ENCODE measurements at regions not wholly inside any gene's neighbourhood (a gene's known extent, or its start where the extent isn't known, plus 50 kb on each side); places are given as distances from the start of the nearest gene placed in this dataset.

DNA sequence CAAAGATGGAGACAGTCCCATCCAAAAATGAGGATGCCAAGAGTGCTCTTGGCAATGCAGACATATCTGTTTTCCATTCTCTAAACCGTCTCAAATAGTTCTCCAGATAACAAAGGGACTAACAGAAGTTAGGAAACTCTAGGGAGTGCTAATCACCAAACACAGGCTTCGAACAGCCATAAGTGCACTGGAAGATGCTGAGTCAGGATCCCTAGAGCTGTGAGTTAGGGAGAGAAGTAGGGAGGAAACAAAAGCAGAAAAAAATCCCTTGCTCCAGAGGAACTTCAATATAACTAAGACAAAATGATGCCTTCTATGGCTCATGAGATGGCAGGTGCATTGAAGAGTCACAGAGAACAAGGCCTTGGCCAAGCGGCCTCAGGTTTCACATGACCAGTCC, 251.0 kb upstream of the PPARGC1A start:
- TF ChIP-seq, protein P1, sequence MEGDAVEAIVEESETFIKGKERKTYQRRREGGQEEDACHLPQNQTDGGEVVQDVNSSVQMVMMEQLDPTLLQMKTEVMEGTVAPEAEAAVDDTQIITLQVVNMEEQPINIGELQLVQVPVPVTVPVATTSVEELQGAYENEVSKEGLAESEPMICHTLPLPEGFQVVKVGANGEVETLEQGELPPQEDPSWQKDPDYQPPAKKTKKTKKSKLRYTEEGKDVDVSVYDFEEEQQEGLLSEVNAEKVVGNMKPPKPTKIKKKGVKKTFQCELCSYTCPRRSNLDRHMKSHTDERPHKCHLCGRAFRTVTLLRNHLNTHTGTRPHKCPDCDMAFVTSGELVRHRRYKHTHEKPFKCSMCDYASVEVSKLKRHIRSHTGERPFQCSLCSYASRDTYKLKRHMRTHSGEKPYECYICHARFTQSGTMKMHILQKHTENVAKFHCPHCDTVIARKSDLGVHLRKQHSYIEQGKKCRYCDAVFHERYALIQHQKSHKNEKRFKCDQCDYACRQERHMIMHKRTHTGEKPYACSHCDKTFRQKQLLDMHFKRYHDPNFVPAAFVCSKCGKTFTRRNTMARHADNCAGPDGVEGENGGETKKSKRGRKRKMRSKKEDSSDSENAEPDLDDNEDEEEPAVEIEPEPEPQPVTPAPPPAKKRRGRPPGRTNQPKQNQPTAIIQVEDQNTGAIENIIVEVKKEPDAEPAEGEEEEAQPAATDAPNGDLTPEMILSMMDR (conservative IDR thresholded peaks at IDR 0.05; ENCODE audit: control insufficient read depth, insufficient read depth, low read depth, low read length) = no peak
- H3K4me3 ChIP-seq (ENCODE audit: control insufficient read depth, low read depth, low read length) = no peak overlapping the region
- no peak for DNase-seq (ENCODE audit: low read depth)

DNA sequence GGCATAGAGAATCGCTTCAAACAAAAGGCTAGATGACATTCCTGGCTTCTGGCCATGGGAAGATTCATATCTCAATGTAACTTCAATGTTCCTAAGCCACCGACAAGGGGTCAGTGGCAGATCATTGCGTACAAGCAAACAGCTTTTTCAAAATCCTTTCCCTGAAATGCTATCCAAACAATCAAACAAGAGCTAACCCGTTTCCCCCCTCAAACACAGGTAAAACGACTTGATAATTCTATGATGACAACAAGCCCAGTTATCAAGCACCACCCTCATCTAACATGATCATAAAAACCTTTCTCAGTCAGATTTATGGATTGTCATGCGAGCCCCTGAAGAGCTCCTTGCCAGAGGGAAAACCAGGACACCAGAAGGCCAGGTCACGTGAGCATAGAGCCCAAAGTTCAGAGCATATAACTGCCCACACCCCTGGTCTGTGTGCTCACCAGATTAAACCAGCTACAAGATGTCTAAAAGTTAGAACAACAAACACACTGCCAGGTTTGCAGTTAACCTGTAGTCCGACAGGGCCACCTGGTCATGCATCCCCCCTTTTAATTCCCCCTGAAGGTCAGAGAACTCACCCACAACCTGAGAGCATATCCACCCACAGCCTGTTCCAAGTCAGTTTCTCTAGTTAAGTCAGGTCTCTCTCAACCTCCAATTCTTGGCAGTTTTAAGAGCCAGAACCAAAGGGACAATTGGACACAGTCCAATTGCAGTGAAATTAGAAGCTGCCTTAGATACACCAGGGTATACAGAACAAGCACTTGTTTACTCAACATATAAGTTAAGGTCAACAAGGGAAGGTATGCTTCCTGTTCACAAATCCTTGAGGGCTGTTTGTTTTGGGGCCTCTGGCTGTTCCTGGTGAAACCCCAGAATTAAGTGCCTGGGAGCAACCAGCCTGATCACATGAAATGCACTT, 248.1 kb upstream of the PPARGC1A start:
- no peak for DNase-seq (ENCODE audit: low read depth)
- TF ChIP-seq, protein P1 (conservative IDR thresholded peaks at IDR 0.05; ENCODE audit: control insufficient read depth, insufficient read depth, low read depth, low read length) = no peak
- no peak overlapping the region for H3K4me3 ChIP-seq (ENCODE audit: control insufficient read depth, low read depth, low read length)

DNA sequence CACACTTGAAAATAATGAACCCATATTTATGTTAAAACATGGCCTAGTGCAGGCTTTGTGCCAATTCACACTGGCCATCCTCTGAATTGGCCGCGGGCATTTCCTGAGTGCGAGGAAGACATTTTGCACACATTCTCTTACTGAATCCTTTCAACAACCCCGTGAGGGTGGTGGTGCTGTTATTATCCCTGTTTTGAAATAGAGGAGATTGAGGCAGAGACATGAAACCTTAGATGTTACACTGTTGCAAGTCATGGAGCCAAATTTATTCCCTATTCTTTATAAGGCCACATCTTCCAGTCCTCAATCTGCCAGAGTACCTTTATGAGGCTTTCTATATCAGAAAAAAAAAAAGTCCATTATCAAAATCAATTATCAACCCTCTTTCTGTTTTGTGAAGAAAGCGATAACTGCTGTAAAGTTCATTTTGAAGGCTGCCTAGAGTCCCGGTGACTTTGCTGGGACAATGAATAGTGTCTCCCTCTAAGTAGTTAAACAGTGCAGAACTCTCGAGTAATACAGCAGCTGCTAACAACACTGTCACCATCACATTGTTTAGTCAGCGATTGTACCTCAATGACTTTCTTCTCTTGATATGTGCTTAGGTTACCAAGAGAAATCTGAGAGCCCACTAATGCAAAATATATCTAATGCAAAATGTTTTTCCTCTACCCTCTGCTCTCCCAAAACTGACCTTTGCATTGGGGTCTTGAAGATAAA, 242.3 kb upstream of the PPARGC1A start:
- TF ChIP-seq, protein P1 (conservative IDR thresholded peaks at IDR 0.05; ENCODE audit: control insufficient read depth, insufficient read depth, low read depth, low read length) = no peak
- DNase-seq (ENCODE audit: low read depth) = no peak
- H3K4me3 ChIP-seq (ENCODE audit: control insufficient read depth, low read depth, low read length) = no peak overlapping the region

DNA sequence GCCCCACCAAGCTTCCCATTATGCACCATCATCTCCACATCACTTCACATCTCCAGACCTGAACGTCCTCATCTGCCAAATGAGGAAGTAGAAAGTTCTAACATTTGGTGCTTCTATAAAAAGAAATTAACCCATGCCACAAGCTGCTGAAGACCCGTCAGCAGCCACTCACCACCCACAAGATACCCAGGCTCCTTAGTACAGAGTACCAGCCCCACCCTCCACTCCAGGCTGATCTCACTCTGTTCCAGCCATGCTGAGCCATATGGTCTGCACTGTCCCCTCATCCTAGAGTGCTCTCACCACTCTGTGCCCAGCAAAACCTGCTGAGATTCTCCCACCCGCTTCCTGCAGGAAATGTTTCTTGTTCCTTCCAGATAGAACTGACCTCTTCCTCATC, 240.8 kb upstream of the PPARGC1A start:
- no peak for DNase-seq (ENCODE audit: low read depth)
- TF ChIP-seq, protein P1 (conservative IDR thresholded peaks at IDR 0.05; ENCODE audit: control insufficient read depth, insufficient read depth, low read depth, low read length) = no peak
- no peak overlapping the region for H3K4me3 ChIP-seq (ENCODE audit: control insufficient read depth, low read depth, low read length)

- TF ChIP-seq, protein P1 (conservative IDR thresholded peaks at IDR 0.05; ENCODE audit: control insufficient read depth, insufficient read depth, low read depth, low read length) = no peak
- DNase-seq (ENCODE audit: low read depth) = no peak
- no peak overlapping the region for H3K4me3 ChIP-seq (ENCODE audit: control insufficient read depth, low read depth, low read length)
These were observed 236.9 kb upstream of the PPARGC1A start for GRCh38 chr4:24126776-24127175.

- no peak overlapping the region for H3K4me3 ChIP-seq (ENCODE audit: control insufficient read depth, low read depth, low read length)
- TF ChIP-seq, protein P1 (conservative IDR thresholded peaks at IDR 0.05; ENCODE audit: control insufficient read depth, insufficient read depth, low read depth, low read length) = no peak
- peak; percentile 66 for DNase-seq (ENCODE audit: low read depth)
These were observed 231.7 kb upstream of the PPARGC1A start for GRCh38 chr4:24121395-24122175.
